H1 (cell line): ENCODE measurements at regions not wholly inside any gene's neighbourhood (a gene's known extent, or its start where the extent isn't known, plus 50 kb on each side); places are given as distances from the start of the nearest gene placed in this dataset.

Experiments
- CTCF ChIA-PET: fragments of 300-600 bp; sonication (Branson Sonifier 250); formaldehyde crosslinking; loops from one replicate; lab custom pipeline; 2021; ENCODE audit not compliant: partially characterized antibody; lab: Charles Lee
- POLR2A ChIA-PET: fragments of 300-600 bp; sonication (Branson Sonifier 250); formaldehyde crosslinking; loops from one replicate; lab custom pipeline; 2021; ENCODE audit warnings: inconsistent platforms; ENCODE audit not compliant: partially characterized antibody; lab: Charles Lee
- DNase-seq, 2 experiments: peaks; one replicate each; pipeline versions ENCODE4 v3.0.0 to v3.0.0-alpha.2; 2010 to 2022; ENCODE audit warnings: low spot score in 2 of 2, low read depth in 1 of 2, mixed read lengths in 1 of 2
- FAIRE-seq: peaks from 2 replicates; lab custom pipeline; 2011; peaks lifted over from hg19 to GRCh38; lab: Jason Lieb, UNC
- H2AFZ ChIP-seq: 2 replicates; pipeline ENCODE4 v1.8.1; 2012; ENCODE audit warnings: low read length, inconsistent platforms
- H2AK5ac ChIP-seq: 2 replicates; pipeline ENCODE4 v1.6.1; 2013; ENCODE audit warnings: low read depth, low read length
- H2BK120ac ChIP-seq: replicated peaks from 2 replicates; pipeline ENCODE3; 2013; ENCODE audit warnings: low read depth, low read length, inconsistent platforms
- H2BK12ac ChIP-seq: 2 replicates; pipeline ENCODE4 v1.6.1; 2013; ENCODE audit warnings: low read depth, low read length
- H2BK15ac ChIP-seq: 2 replicates; pipeline ENCODE4 v1.6.1; 2013; ENCODE audit warnings: low read length
- H2BK20ac ChIP-seq: 2 replicates; pipeline ENCODE4 v1.6.1; 2013; ENCODE audit warnings: low read length
- H2BK5ac ChIP-seq: 2 replicates; pipeline ENCODE4 v1.6.1; 2013; ENCODE audit warnings: low read depth, low read length
- H3K14ac ChIP-seq: 2 replicates; pipeline ENCODE4 v1.6.1; 2013; ENCODE audit warnings: inconsistent platforms; ENCODE audit not compliant: insufficient read length
- H3K18ac ChIP-seq: 2 replicates; pipeline ENCODE4 v1.6.1; 2013; ENCODE audit warnings: low read length; ENCODE audit errors: extremely low read depth
- H3K23ac ChIP-seq: 2 replicates; pipeline ENCODE4 v1.6.1; 2013; ENCODE audit warnings: inconsistent platforms; ENCODE audit not compliant: insufficient read length
- H3K23me2 ChIP-seq: 2 replicates; pipeline ENCODE4 v1.6.1; 2013; ENCODE audit warnings: low read depth, low read length
- H3K27ac ChIP-seq: 2 replicates; pipeline ENCODE4 v1.6.1; 2011; ENCODE audit warnings: low read depth, low read length, inconsistent platforms
- H3K27me3 ChIP-seq, 4 experiments: replicated peaks in 1 of 4; 1 replicate in 1 of 4; 2 replicates in 3 of 4; pipeline versions ENCODE4 v1.6.1 to v1.8.1; 2011 to 2013; ENCODE audit warnings: low read length in 3 of 4, mild to moderate bottlenecking in 3 of 4, inconsistent platforms in 2 of 4, mixed read lengths in 2 of 4, moderate library complexity in 1 of 4; ENCODE audit not compliant: control insufficient read depth in 3 of 4, insufficient read depth in 3 of 4; ENCODE audit errors: extremely low read depth in 1 of 4
- H3K36me3 ChIP-seq, 4 experiments: 2 replicates each; pipeline versions ENCODE4 v1.6.1 to v1.8.1; 2011 to 2013; ENCODE audit warnings: mild to moderate bottlenecking in 4 of 4, low read length in 3 of 4, moderate library complexity in 2 of 4, control low read depth in 1 of 4, inconsistent platforms in 1 of 4; ENCODE audit not compliant: insufficient read depth in 4 of 4, control insufficient read depth in 2 of 4
- H3K4ac ChIP-seq: replicated peaks from 2 replicates; pipeline ENCODE3; 2013; ENCODE audit warnings: low read length, low read depth, mixed read lengths, inconsistent platforms; ENCODE audit not compliant: insufficient read length
- H3K4me1 ChIP-seq, 4 experiments: replicated peaks in 1 of 4; 1 replicate in 1 of 4; 2 replicates in 3 of 4; pipeline versions ENCODE4 v1.6.1 to v1.8.1; 2011 to 2013; ENCODE audit warnings: low read length in 3 of 4, inconsistent platforms in 2 of 4, mixed read lengths in 1 of 4; ENCODE audit not compliant: insufficient read depth in 4 of 4, control insufficient read depth in 3 of 4
- H3K4me2 ChIP-seq, 2 experiments: 2 replicates each; pipeline versions ENCODE4 v1.6.1 to v1.8.1; 2011 to 2013; ENCODE audit warnings: low read depth in 2 of 2, low read length in 2 of 2, control low read depth in 1 of 2, inconsistent platforms in 1 of 2, mild to moderate bottlenecking in 1 of 2; ENCODE audit not compliant: insufficient read depth in 1 of 2
- H3K4me3 ChIP-seq, 4 experiments: fragments of 200-600, 300-600 bp in 1 of 4; sonication (generic), shearing (Covaris generic), sonication (Bioruptor Twin) in 1 of 4; 2 replicates each; pipeline versions ENCODE4 v1.5.1 to v1.8.1; 2011 to 2016; ENCODE audit warnings: low read length in 4 of 4, low read depth in 3 of 4, control low read depth in 2 of 4, inconsistent platforms in 2 of 4, mild to moderate bottlenecking in 2 of 4, mixed read lengths in 1 of 4, moderate library complexity in 1 of 4; ENCODE audit not compliant: insufficient read depth in 2 of 4; ENCODE audit errors: extremely low read depth in 1 of 4
- H3K56ac ChIP-seq: replicated peaks from 2 replicates; pipeline ENCODE3; 2013; ENCODE audit warnings: low read depth, mild to moderate bottlenecking, mixed read lengths, low read length, inconsistent platforms; ENCODE audit not compliant: insufficient read length
- H3K79me1 ChIP-seq: 2 replicates; pipeline ENCODE4 v1.6.1; 2013; ENCODE audit warnings: low read depth, low read length, control low read depth
- H3K79me2 ChIP-seq, 2 experiments: 2 replicates each; pipeline versions ENCODE4 v1.6.1 to v1.8.1; 2012 to 2013; ENCODE audit warnings: low read length in 2 of 2, mild to moderate bottlenecking in 2 of 2, inconsistent platforms in 1 of 2; ENCODE audit not compliant: insufficient read depth in 2 of 2, control insufficient read depth in 1 of 2
- H3K9ac ChIP-seq, 4 experiments: replicated peaks in 1 of 4; 1 replicate in 1 of 4; 2 replicates in 3 of 4; pipeline versions ENCODE4 v1.6.1 to v1.8.1; 2011 to 2013; ENCODE audit warnings: low read depth in 3 of 4, low read length in 3 of 4, control low read depth in 2 of 4, mild to moderate bottlenecking in 2 of 4, moderate library complexity in 2 of 4, inconsistent platforms in 1 of 4; ENCODE audit errors: extremely low read depth in 1 of 4
- H3K9me3 ChIP-seq, 2 experiments: 2 replicates each; pipeline versions ENCODE4 v1.6.1 to v1.8.1; 2012 to 2013; ENCODE audit warnings: mild to moderate bottlenecking in 2 of 2, moderate library complexity in 2 of 2, control low read depth in 1 of 2, inconsistent platforms in 1 of 2, low read depth in 1 of 2, low read length in 1 of 2, mixed read lengths in 1 of 2; ENCODE audit not compliant: insufficient read depth in 2 of 2
- H4K20me1 ChIP-seq, 2 experiments: replicated peaks in 1 of 2; 2 replicates each; pipeline versions ENCODE3 to v1.8.1; 2011 to 2013; ENCODE audit warnings: inconsistent platforms in 2 of 2, low read length in 2 of 2, mild to moderate bottlenecking in 1 of 2; ENCODE audit not compliant: insufficient read depth in 2 of 2, control insufficient read depth in 1 of 2
- H4K5ac ChIP-seq: 2 replicates; pipeline ENCODE4 v1.6.1; 2013; ENCODE audit warnings: low read length, low read depth, mixed read lengths, inconsistent platforms; ENCODE audit not compliant: insufficient read length
- H4K8ac ChIP-seq: 2 replicates; pipeline ENCODE4 v1.8.0; 2013; ENCODE audit warnings: mild to moderate bottlenecking, moderate library complexity, low read length, inconsistent platforms; ENCODE audit not compliant: insufficient read depth; ENCODE audit errors: extremely low read depth
- H4K91ac ChIP-seq: replicated peaks from 2 replicates; pipeline ENCODE3; 2013; ENCODE audit warnings: low read length, mixed read lengths, inconsistent platforms; ENCODE audit not compliant: insufficient read length
- KDM5A ChIP-seq: fragments of 200-600 bp; IDR thresholded peaks from 2 replicates; pipeline ENCODE4 v1.7.1; 2012; ENCODE audit warnings: mild to moderate bottlenecking, low read length, inconsistent platforms, mixed read lengths
- POLR2AphosphoS5 ChIP-seq: IDR thresholded peaks from 2 replicates; pipeline ENCODE4 v1.6.1; 2011; ENCODE audit warnings: low read depth, low read length
- RFX5 ChIP-seq: IDR thresholded peaks from 2 replicates; pipeline ENCODE4 v1.6.1; 2011; ENCODE audit warnings: low read depth, low read length, improper control_type of control experiment, borderline replicate concordance
- SRF ChIP-seq: IDR thresholded peaks from 2 replicates; pipeline ENCODE4 v1.6.1; 2011; ENCODE audit warnings: mild to moderate bottlenecking, low read depth, low read length, moderate library complexity
- TCF12 ChIP-seq: IDR thresholded peaks from 2 replicates; pipeline ENCODE4 v1.6.1; 2011; ENCODE audit warnings: low read depth, mild to moderate bottlenecking, low read length
- USF2 ChIP-seq: IDR thresholded peaks from 2 replicates; pipeline ENCODE4 v1.6.1; 2011; ENCODE audit warnings: low read length, improper control_type of control experiment
- WGBS, 2 experiments: shearing (Covaris generic) in 1 of 2; methylation state at CpG; one replicate each; pipeline versions ENCODE4 v1.1.6 to v1.1.7; 2013 to 2015; ENCODE audit warnings: low lambda C conversion rate in 2 of 2, mixed read lengths in 2 of 2, inconsistent platforms in 1 of 2, low coverage in 1 of 2, missing lambda C conversion rate in 1 of 2; ENCODE audit not compliant: insufficient replicate concordance in 2 of 2, insufficient coverage in 1 of 2, insufficient read length in 1 of 2; ENCODE audit errors: extremely low coverage in 1 of 2, missing lambda C conversion rate in 1 of 2; 5-methylcytosine and 5-hydroxymethylcytosine counted together

GRCh38 chr3:55337641-55338180 lies 149.4 kb downstream of the WNT5A start:
- Histone ChIP-seq H2BK120ac (no peak overlapping the region), H4K5ac (no peak overlapping the region), H2AFZ (no peak overlapping the region), H3K4me3 (no peak overlapping the region), H3K27me3 (no peaks in the 10 kb centered on the region), H2BK20ac (no peak overlapping the region), H3K14ac (no peak overlapping the region), H3K27ac (no peak overlapping the region), H3K9me3 (no peaks in the 10 kb centered on the region), H3K36me3 (no peaks in the 10 kb centered on the region), H4K91ac (no peak overlapping the region), H3K79me2 (no peaks in the 10 kb centered on the region), H3K4me1 (no peaks in the 10 kb centered on the region), H3K4ac (no peak overlapping the region), H3K9ac (no peak overlapping the region), H3K79me1 (no peaks in the 10 kb centered on the region), H2BK15ac (no peak overlapping the region), H2BK12ac (no peak overlapping the region), H3K23me2 (no peaks in the 10 kb centered on the region), H3K4me2 (no peak overlapping the region), H3K18ac (no peak overlapping the region), H3K23ac (no peak overlapping the region), H2BK5ac (no peak overlapping the region), H3K56ac (no peak overlapping the region), H4K8ac (no peak overlapping the region), H4K20me1 (no peaks in the 10 kb centered on the region), H2AK5ac (no peak overlapping the region)
- FAIRE-seq (no peak), DNase-seq (no peak)
- CTCF ChIA-PET, result interaction anchor here (0.6 to 2.3 kb wide), 8 partner anchors 13 to 1905 kb away, joined by 3 to 9 read pairs (median 4); no protein-coding TSS in a partner anchor
- WGBS, 2 experiments, result 82% methylated on average over 10 of the region's 10 CpGs; no CpG with 5 or more reads in 1 of the 2 experiments
- POLR2A ChIA-PET, result no interaction called here
- TF ChIP-seq RFX5 (no peak), USF2 (no peak), TCF12 (no peak), POLR2AphosphoS5 (no peak), KDM5A (no peak), SRF (no peak)
